ENCODE measurements at regions not wholly inside any gene's neighbourhood (a gene's known extent, or its start where the extent isn't known, plus 50 kb on each side); places are given as distances from the start of the nearest gene placed in this dataset.

DNA sequence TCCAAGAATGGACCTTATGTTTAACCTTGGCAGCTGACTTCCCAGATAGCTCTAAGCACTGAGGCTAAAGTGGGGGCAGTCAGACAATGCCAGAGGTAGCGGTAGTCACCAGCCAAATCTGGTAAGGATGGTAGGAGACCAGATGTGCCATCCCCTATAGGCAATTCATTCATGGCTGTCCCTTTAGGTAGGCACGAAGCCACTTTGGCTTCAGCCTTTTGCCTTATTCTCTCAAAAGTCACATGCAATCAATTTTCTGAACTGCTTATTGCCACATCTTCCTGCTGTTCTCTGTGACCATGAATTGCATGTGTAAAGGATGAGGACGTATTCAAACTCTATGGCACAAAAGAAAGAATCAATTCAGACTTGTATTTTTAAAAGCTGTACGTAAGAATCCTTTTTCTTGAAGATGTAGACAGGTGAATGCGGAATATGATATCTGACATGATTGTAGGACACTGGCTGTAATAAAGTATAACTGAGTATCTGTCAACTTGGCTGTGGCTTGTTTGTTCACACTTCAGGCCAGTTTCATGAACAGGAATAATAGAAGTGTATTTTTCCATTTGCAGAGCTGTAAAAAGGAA, 611.7 kb downstream of the NR2F1-AS1 start:
- TF ChIP-seq, protein P1, sequence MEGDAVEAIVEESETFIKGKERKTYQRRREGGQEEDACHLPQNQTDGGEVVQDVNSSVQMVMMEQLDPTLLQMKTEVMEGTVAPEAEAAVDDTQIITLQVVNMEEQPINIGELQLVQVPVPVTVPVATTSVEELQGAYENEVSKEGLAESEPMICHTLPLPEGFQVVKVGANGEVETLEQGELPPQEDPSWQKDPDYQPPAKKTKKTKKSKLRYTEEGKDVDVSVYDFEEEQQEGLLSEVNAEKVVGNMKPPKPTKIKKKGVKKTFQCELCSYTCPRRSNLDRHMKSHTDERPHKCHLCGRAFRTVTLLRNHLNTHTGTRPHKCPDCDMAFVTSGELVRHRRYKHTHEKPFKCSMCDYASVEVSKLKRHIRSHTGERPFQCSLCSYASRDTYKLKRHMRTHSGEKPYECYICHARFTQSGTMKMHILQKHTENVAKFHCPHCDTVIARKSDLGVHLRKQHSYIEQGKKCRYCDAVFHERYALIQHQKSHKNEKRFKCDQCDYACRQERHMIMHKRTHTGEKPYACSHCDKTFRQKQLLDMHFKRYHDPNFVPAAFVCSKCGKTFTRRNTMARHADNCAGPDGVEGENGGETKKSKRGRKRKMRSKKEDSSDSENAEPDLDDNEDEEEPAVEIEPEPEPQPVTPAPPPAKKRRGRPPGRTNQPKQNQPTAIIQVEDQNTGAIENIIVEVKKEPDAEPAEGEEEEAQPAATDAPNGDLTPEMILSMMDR (conservative IDR thresholded peaks at IDR 0.05), result no peak
- TF ChIP-seq ZFX (IDR thresholded peaks at IDR 0.05), result no peak
